Stimulated activated CD4-positive, alpha-beta T cell treated with anti-CD3 and anti-CD28 coated beads, Interleukin-1b, Interleukin-23, amount 100 ng/mL, for 48 hours (primary cell): ENCODE measurements at regions not wholly inside any gene's neighbourhood (a gene's known extent, or its start where the extent isn't known, plus 50 kb on each side); places are given as distances from the start of the nearest gene placed in this dataset.
A peak's percentile ranks its signal among the peaks of the same experiment; 100 is the strongest.

Experiments used
- DNase-seq: peaks from one replicate; pipeline ENCODE4 v3.0.0-alpha.2; 2020

GRCh38 chr6:85396159-85396808 lies 53.6 kb upstream of the NT5E start:
- DNase-seq: no peak

- DNase-seq: no peak
Observed at GRCh38 chr6:85395746-85396145, 54.1 kb upstream of the NT5E start.

GRCh38 chr6:85394853-85395538 lies 54.9 kb upstream of the NT5E start:
- DNase-seq: no peak

- DNase-seq: no peak
Observed at GRCh38 chr6:85394199-85394598, 55.7 kb upstream of the NT5E start.

- no peak for DNase-seq
Observed at GRCh38 chr6:85392379-85392778, 57.5 kb upstream of the NT5E start.

- DNase-seq: no peak
Observed at GRCh38 chr6:85390775-85391174, 59.1 kb upstream of the NT5E start.

GRCh38 chr6:85390105-85390728 lies 59.7 kb upstream of the NT5E start:
- DNase-seq: no peak

- DNase-seq: peak; percentile 33
Observed at GRCh38 chr6:85389151-85389797, 60.6 kb upstream of the NT5E start.

- no peak for DNase-seq
Observed at GRCh38 chr6:85388531-85388930, 61.4 kb upstream of the NT5E start.

- no peak for DNase-seq
Observed at GRCh38 chr6:85385636-85386315, 64.1 kb upstream of the NT5E start.

- no peak for DNase-seq
Observed at GRCh38 chr6:85383042-85383441, 66.8 kb upstream of the NT5E start.

- DNase-seq: no peak
Observed at GRCh38 chr6:85382541-85382940, 67.3 kb upstream of the NT5E start.

- DNase-seq: no peak
Observed at GRCh38 chr6:85372915-85373270, 77.0 kb upstream of the NT5E start.

- DNase-seq: no peak
Observed at GRCh38 chr6:85372188-85372914, 77.5 kb upstream of the NT5E start.

GRCh38 chr6:85368631-85369030 lies 81.3 kb upstream of the NT5E start:
- no peak for DNase-seq

- peak; percentile 2 for DNase-seq
Observed at GRCh38 chr6:85364344-85364743, 85.5 kb upstream of the NT5E start.

- DNase-seq: no peak
Observed at GRCh38 chr6:85363870-85364269, 86.0 kb upstream of the NT5E start.

GRCh38 chr6:85362652-85363310 lies 87.1 kb upstream of the NT5E start:
- no peak for DNase-seq

GRCh38 chr6:85361643-85362014 lies 88.3 kb upstream of the NT5E start:
- DNase-seq: no peak

GRCh38 chr6:85360794-85361642 lies 88.9 kb upstream of the NT5E start:
- DNase-seq: no peak

GRCh38 chr6:85357651-85358050 lies 92.2 kb upstream of the NT5E start:
- no peak for DNase-seq
